ENCODE measurements at regions not wholly inside any gene's neighbourhood (a gene's known extent, or its start where the extent isn't known, plus 50 kb on each side); places are given as distances from the start of the nearest gene placed in this dataset.

DNA sequence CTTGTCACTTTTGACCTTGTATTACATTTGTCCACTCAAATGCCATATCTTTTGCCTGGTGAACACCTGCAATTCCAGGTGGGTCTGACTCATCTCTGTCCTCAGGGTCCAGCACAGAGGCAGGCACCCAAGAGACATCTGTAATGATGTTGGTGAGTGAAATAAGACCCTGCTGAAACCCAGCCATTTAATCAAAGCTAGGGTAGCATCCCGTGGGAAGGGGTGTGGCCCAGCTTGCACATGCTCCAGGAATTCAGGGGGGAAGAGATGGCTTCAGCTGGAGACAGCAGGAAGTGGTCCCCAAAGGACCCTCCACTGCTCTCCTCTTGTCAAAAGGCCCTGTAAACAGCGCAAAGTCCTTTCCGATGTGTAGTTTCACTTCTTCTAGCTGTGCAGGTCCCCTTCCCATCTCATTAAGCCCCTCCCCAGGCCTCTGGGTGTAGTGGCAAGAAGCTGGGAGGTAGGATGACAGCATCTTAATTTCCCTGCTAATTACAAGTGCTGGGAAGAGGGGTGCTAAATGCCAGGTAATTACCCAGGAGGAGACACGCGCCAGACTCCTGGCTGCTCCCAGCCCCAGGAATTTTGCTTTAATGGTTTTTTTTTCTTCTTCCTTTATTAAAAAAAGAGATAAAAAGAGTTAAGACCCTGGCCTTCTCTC lies 54.4 kb upstream of the TRABD2B start:
- peak; percentile 32 for DNase-seq

DNA sequence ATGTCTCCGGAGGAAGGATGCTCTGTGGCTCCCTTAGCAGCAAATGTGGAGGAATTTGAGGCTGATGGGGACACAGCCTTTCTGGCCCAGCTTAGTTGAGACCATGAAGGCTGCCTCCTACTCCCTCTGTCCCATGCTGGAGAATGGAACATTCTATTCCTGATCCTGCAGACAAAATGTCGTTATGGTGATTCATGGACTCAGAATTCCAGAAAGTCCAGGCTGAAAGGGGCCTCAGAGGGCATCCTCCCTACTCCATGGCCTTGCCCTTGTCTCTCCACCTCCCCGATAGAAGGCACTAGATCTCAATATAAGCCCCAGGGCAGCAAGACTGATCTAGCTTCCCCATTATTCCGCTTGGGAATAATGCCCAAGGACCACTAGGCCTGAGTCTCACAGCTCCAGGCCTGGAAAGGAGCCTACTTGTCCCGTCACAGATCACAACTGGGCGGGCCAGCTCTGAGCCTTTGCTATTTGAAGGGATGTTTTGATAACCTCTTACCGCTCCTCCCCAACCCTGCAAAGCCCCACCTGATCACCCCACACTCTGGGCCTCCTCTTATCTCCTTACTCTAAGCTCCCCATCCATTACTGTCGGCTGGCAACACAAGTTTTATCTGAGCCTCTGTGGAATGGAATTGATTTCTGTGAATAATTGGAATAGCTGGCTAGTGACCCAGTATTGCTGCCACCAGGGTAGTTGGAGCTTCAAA lies 52.8 kb upstream of the TRABD2B start:
- no peak for DNase-seq

DNA sequence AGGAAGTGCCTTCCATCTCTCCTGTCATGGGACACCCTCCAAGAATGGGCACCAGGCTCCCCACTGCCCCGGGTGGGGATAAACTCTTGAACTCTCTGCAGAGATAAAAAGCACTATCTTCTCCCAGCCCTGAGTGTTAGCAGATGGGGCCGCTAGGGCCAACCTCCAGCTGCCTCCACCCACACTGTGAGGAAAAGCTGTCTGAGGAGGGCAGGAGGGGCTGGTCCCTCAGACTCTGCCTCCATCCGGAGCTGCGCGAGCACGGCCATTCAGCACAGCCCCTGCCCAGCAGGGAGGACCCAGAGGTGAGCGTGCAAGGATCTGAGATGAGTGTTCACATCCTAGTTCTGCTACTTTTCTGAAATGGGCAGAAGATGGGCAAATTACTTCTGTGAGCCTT lies 51.8 kb upstream of the TRABD2B start:
- no peak for DNase-seq

DNA sequence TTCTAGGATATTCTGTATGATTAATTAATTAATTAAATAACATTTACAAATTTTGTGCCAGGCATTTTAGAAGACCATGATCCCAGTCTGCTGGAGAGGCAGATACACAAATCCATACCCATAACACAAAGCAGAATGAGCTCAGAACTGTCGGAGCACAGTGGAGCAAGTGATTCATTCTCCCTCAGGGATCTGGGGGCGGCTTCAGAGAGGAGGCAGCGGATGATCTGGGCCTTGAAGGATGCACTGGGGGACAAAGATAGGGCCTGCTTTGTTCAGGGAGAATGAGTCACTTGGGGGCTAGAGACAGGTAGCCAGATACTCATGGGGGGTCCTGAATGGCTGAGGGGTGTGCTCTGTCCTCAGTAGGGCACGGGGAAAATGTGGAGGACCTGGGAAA lies 50.9 kb upstream of the TRABD2B start:
- no peak for DNase-seq

DNA sequence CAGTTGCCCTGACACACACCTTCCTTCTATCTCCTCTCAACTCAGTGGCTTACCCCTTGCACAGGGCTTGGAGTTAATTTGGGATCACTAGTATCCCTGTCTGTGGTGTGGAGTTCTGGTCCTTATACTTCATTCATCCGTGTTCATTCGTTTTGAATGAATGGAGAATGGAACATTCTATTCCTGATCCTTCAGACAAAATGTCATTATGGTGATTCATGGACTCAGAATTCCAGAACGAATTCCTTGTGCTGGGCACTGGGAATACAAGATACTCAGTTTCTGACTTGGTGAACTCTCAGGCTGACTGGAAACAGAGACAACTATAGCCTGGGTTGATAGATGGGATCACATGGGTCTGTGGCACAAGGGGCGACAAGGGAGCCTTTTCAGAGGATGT lies 49.9 kb upstream of the TRABD2B start:
- DNase-seq: no peak
